WI38 (cell line): ENCODE measurements at regions not wholly inside any gene's neighbourhood (a gene's known extent, or its start where the extent isn't known, plus 50 kb on each side); places are given as distances from the start of the nearest gene placed in this dataset.
"Not testable (repeated sequence)": the region's sequence is repeated elsewhere in the genome, so short reads cannot be mapped to it uniquely, and the experiment has no call there.

Experiments
- H3K4me3 ChIP-seq: 2 replicates; pipeline ENCODE4 v1.5.1; 2011; ENCODE audit warnings: low read depth, mild to moderate bottlenecking, control low read depth, low read length
- CTCF ChIP-seq: IDR thresholded peaks from 2 replicates; pipeline ENCODE4 v1.5.1; 2012; ENCODE audit warnings: low read depth, mild to moderate bottlenecking, control low read depth, low read length

- TF ChIP-seq CTCF, result no peak
- H3K4me3 ChIP-seq, result no peak overlapping the region
These were observed 276.8 kb upstream of the CNTNAP2 start for GRCh38 chr7:145839814-145840213.

DNA sequence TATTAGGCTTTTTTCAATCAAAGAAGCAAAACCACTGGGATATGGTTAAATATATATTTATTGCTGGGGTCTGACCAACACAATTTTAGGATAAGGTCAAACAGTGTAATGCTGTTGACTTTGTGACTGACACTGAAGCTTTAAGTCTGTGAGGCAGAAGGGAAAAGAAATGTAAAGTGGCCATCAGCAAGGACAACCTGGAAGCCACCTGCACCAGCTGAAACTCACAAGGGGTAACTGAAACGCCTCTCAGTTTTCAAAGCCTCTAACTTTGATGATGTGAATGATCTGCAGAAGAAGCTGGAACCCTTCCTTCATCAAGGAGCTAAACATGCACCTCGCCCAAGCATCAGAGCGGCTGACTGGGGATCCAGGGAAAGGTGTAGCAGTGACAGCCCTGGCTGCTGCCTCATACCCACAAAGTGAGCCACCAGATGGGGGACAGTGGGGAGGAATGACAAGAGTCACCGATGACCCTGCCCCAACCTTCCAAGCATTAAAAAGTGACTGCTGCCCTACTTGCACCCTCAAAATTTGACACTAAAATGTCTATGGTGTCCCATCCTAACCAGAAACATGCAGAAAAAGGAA is 284.9 kb upstream of the CNTNAP2 start:
- TF ChIP-seq CTCF, result no peak
- no peak overlapping the region for H3K4me3 ChIP-seq

DNA sequence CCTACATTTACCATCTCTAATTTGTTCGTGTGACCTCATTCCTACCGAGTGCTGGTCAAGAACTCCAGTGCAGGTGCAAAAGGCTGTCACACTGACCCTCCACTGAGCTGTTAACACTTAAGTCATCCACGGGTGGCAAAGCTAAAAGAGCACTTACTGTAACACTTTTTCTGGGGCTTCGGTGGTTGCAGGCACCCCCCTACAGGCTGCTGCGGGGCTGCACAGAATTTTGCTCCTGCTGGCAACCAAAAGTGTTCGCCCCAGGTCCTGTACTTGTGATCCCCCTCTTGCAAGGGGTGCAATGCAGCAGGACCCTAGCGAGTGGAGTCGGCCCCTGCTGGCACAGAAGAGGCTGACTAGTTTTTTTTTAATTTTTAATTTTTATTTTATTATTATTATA is 298.9 kb upstream of the CNTNAP2 start:
- no peak overlapping the region for H3K4me3 ChIP-seq
- no peak for TF ChIP-seq CTCF

- TF ChIP-seq CTCF, result no peak
- no peak overlapping the region for H3K4me3 ChIP-seq
These were observed 304.4 kb upstream of the CNTNAP2 start for GRCh38 chr7:145812218-145812617.

DNA sequence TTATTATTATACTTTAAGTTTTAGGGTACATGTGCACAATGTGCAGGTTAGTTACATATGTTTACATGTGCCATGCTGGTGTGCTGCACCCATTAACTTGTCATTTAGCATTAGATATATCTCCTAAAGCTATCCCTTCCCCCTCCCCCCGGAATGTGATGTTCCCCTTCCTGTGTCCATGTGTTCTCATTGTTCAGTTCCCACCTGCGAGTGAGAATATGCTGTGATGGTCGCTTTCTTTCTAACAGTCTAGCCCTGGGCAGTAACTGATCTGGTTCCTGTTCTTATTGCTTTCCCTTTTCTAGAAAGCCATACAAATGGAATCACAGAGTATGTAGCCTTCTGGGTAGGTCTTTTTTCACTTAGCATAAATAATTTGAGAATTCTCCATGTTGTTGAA is 311.1 kb upstream of the CNTNAP2 start:
- not testable (repeated sequence) for H3K4me3 ChIP-seq

GRCh38 chr7:145797507-145797906 is 319.1 kb upstream of the CNTNAP2 start:
- no peak overlapping the region for H3K4me3 ChIP-seq
- no peak for TF ChIP-seq CTCF

DNA sequence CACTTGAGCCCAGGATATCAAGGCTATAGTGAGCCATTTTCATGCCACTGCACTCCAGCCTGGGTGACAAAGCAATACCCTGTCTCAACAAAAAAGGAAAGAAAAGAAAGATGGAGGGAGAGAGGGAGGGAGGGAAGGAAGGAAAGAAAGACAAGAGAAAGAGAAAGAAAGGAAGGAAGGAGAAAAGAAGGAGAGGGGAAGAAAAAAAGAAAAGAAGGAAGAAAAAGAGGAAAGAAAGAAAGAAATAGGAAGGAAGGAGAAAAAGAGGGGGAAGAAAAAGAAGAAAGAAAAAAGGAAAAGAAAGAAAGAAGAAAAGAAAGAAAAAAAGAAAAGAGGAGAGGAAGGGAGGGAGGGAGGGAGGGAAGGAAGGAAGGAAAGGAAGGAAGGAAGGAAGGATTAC is 321.5 kb upstream of the CNTNAP2 start:
- H3K4me3 ChIP-seq, result no peak overlapping the region
- no peak for TF ChIP-seq CTCF
